Caco-2 (cell line): ENCODE measurements at regions not wholly inside any gene's neighbourhood (a gene's known extent, or its start where the extent isn't known, plus 50 kb on each side); places are given as distances from the start of the nearest gene placed in this dataset.

Source experiments
- BruUV-seq: library from RNA; stranded (reverse); fragments of 400-500 nt; replicated peaks from 2 replicates; lab custom pipeline; 2021; lab: Mats Ljungman, UMichigan
- CTCF ChIA-PET: fragments of 300-600 bp; sonication (Branson Sonifier 250); formaldehyde crosslinking; loops from one replicate; lab custom pipeline; 2022; ENCODE audit warnings: antibody characterized with exemption; lab: Charles Lee
- POLR2A ChIA-PET: fragments of 300-600 bp; sonication (Branson Sonifier 250); formaldehyde crosslinking; loops from one replicate; lab custom pipeline; 2022; ENCODE audit warnings: antibody characterized with exemption; lab: Charles Lee
- DNase-seq, 2 experiments: peaks; one replicate each; pipeline versions ENCODE4 v3.0.0 to v3.0.0-alpha.2; 2020 to 2022
- H3K27me3 ChIP-seq: replicated peaks from 2 replicates; pipeline ENCODE4 v1.6.0; 2011; ENCODE audit warnings: low read length; ENCODE audit not compliant: control insufficient read depth, insufficient read depth
- H3K36me3 ChIP-seq: 2 replicates; pipeline ENCODE4 v1.5.1; 2011; ENCODE audit warnings: low read length; ENCODE audit not compliant: control insufficient read depth, insufficient read depth
- H3K4me1 ChIP-seq: fragments of 250-450 bp; sonication (Bioruptor Pico); 2 replicates; pipeline ENCODE4 v1.5.1; 2020; ENCODE audit warnings: mild to moderate bottlenecking
- H3K4me3 ChIP-seq: 2 replicates; pipeline ENCODE4 v1.5.1; 2011; ENCODE audit warnings: low read depth, mild to moderate bottlenecking, control low read depth, low read length
- H3K9me3 ChIP-seq: fragments of 250-450 bp; sonication (Bioruptor Pico); 2 replicates; pipeline ENCODE4 v1.5.1; 2020; ENCODE audit warnings: mild to moderate bottlenecking, moderate library complexity
- H3K27ac Mint-ChIP-seq: one replicate; pipeline ENCODE4 v1.8.0; 2022; ENCODE audit warnings: mixed read lengths; ENCODE audit not compliant: unreplicated experiment
- H3K27me3 Mint-ChIP-seq: one replicate; pipeline ENCODE4 v1.8.0; 2022; ENCODE audit warnings: mixed read lengths; ENCODE audit not compliant: insufficient read depth, unreplicated experiment
- H3K36me3 Mint-ChIP-seq: one replicate; pipeline ENCODE4 v1.8.0; 2022; ENCODE audit warnings: mild to moderate bottlenecking, mixed read lengths; ENCODE audit not compliant: insufficient read depth, unreplicated experiment
- H3K4me1 Mint-ChIP-seq: one replicate; pipeline ENCODE4 v1.8.0; 2022; ENCODE audit warnings: low read depth, mixed read lengths; ENCODE audit not compliant: unreplicated experiment
- H3K4me3 Mint-ChIP-seq: one replicate; pipeline ENCODE4 v1.8.0; 2022; ENCODE audit warnings: mild to moderate bottlenecking, moderate library complexity, mixed read lengths; ENCODE audit not compliant: unreplicated experiment
- H3K9me3 Mint-ChIP-seq: one replicate; pipeline ENCODE4 v1.8.0; 2022; ENCODE audit warnings: mixed read lengths; ENCODE audit not compliant: unreplicated experiment
- CTCF ChIP-seq, 2 experiments: fragments of 200-600 bp in 1 of 2; IDR thresholded peaks; 1 replicate in 1 of 2; 2 replicates in 1 of 2; pipeline versions ENCODE4 v1.5.1 to v1.8.0; 2011 to 2022; ENCODE audit warnings: antibody characterized with exemption in 1 of 2, control low read depth in 1 of 2, inconsistent platforms in 1 of 2, low read depth in 1 of 2, low read length in 1 of 2, mild to moderate bottlenecking in 1 of 2, moderate library complexity in 1 of 2; ENCODE audit not compliant: insufficient read depth in 1 of 2, severe bottlenecking in 1 of 2, unreplicated experiment in 1 of 2
- intact Hi-C: fragments of 100-400 bp; cut with micrococcal nuclease; formaldehyde crosslinking; loops from one replicate; pipeline ENCODE4 v1.10.0; 2022; ENCODE audit not compliant: unreplicated experiment

- intact Hi-C loops: no loop called here
- ChIA-PET CTCF (no interaction called here), POLR2A (no interaction called here)
- H3K9me3 Mint-ChIP-seq: peaks cover 33% of the 10 kb centered on the region
- no peak overlapping the region for H3K27ac Mint-ChIP-seq
- no peaks in the 10 kb centered on the region for H3K27me3 Mint-ChIP-seq
- BruUV-seq: no TSS peak
- no peak for TF ChIP-seq CTCF (IDR thresholded peaks at IDR 0.05; ENCODE audit: insufficient read depth in 1 of 2, low read depth in 1 of 2, low read length in 1 of 2, severe bottlenecking in 1 of 2, unreplicated experiment in 1 of 2)
- Histone ChIP-seq H3K27me3 (no peaks in the 10 kb centered on the region), H3K9me3 (peaks cover 4% of the 10 kb centered on the region), H3K4me1 (peaks cover 14% of the 10 kb centered on the region; the same call in 1 of the 2 replicates), H3K36me3 (no peaks in the 10 kb centered on the region), H3K4me3 (no peak overlapping the region)
- peaks cover 9% of the 10 kb centered on the region for H3K4me1 Mint-ChIP-seq
- no peak overlapping the region for H3K4me3 Mint-ChIP-seq
- peaks cover 5% of the 10 kb centered on the region for H3K36me3 Mint-ChIP-seq
- DNase-seq: no peak
These were observed 206.6 kb upstream of the BMPER start for GRCh38 chr7:33698692-33699128.

GRCh38 chr7:33700001-33700899 is 205.1 kb upstream of the BMPER start:
- Mint-ChIP-seq H3K4me1 (peaks cover 9% of the 10 kb centered on the region), H3K9me3 (peaks cover 33% of the 10 kb centered on the region), H3K27me3 (no peaks in the 10 kb centered on the region), H3K27ac (no peak overlapping the region), H3K4me3 (no peak overlapping the region), H3K36me3 (peaks cover 5% of the 10 kb centered on the region)
- no TSS peak for BruUV-seq
- CTCF ChIA-PET: no interaction called here
- Histone ChIP-seq H3K9me3 (peaks cover 4% of the 10 kb centered on the region), H3K4me3 (no peak overlapping the region), H3K27me3 (no peaks in the 10 kb centered on the region), H3K36me3 (no peaks in the 10 kb centered on the region), H3K4me1 (peaks cover 14% of the 10 kb centered on the region; the same call in 1 of the 2 replicates)
- DNase-seq: no peak
- POLR2A ChIA-PET: no interaction called here
- TF ChIP-seq CTCF (IDR thresholded peaks at IDR 0.05; ENCODE audit: insufficient read depth in 1 of 2, low read depth in 1 of 2, low read length in 1 of 2, severe bottlenecking in 1 of 2, unreplicated experiment in 1 of 2): no peak
- intact Hi-C loops: no loop called here

- H3K4me1 ChIP-seq: peaks cover 14% of the 10 kb centered on the region; the same call in 1 of the 2 replicates
- TF ChIP-seq CTCF (IDR thresholded peaks at IDR 0.05; ENCODE audit: insufficient read depth in 1 of 2, low read depth in 1 of 2, low read length in 1 of 2, severe bottlenecking in 1 of 2, unreplicated experiment in 1 of 2): no peak
- Mint-ChIP-seq H3K27ac (no peak overlapping the region), H3K27me3 (no peaks in the 10 kb centered on the region), H3K4me1 (peaks cover 9% of the 10 kb centered on the region), H3K36me3 (peaks cover under 1% of the 10 kb centered on the region), H3K4me3 (no peak overlapping the region), H3K9me3 (peaks cover 33% of the 10 kb centered on the region)
- no peaks in the 10 kb centered on the region for H3K36me3 ChIP-seq
- POLR2A ChIA-PET: no interaction called here
- BruUV-seq: no TSS peak
- no peak for DNase-seq
- intact Hi-C loops: no loop called here
- peaks cover 4% of the 10 kb centered on the region for H3K9me3 ChIP-seq
- CTCF ChIA-PET: no interaction called here
- no peak overlapping the region for H3K4me3 ChIP-seq
- no peaks in the 10 kb centered on the region for H3K27me3 ChIP-seq
These were observed 204.1 kb upstream of the BMPER start for GRCh38 chr7:33701189-33701740.
